HG03521 (cell line): ENCODE measurements at regions not wholly inside any gene's neighbourhood (a gene's known extent, or its start where the extent isn't known, plus 50 kb on each side); places are given as distances from the start of the nearest gene placed in this dataset.
A peak's percentile ranks its signal among the peaks of the same experiment; 100 is the strongest.
"Not testable (repeated sequence)": the region's sequence is repeated elsewhere in the genome, so short reads cannot be mapped to it uniquely, and the experiment has no call there.

Source experiments
- ATAC-seq: cut with Tn5 transposase; IDR thresholded peaks from one replicate; pipeline ENCODE4 v1.9.1; 2021; ENCODE audit warnings: mild to moderate bottlenecking, moderate library complexity; ENCODE audit not compliant: unreplicated experiment

DNA sequence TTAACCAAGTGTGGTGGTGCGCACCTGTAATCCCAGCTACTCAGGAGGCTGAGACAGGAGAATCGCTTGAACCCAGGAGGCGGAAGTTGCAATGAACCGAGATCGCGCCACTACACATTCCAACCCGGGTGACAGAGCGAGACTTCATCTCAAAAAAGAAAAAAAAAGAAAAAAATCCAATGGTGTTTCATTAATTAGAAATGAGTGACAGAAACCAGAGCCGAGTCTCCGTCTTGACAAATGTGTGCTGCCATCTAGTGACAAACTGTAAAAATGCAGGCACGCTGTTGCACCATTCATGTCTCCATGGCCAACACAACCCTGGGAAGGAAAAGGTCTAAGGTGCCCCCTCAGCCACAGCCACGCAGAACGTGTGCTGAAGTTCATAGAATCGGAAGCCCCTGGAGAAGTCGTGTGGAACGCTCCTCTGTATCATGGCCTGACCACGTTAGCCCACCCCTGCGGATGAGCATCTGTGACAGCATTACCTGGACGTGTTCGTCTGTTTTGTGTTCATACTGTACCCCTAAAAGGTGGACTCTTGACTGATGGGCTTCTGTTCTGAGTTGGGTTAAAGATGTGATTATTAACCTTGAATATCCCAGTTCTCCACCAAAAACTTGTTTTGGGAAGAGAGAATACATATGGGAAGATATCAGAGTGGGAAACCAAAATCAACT lies 94.9 kb downstream of the LYZL2 start:
- no peak for ATAC-seq

DNA sequence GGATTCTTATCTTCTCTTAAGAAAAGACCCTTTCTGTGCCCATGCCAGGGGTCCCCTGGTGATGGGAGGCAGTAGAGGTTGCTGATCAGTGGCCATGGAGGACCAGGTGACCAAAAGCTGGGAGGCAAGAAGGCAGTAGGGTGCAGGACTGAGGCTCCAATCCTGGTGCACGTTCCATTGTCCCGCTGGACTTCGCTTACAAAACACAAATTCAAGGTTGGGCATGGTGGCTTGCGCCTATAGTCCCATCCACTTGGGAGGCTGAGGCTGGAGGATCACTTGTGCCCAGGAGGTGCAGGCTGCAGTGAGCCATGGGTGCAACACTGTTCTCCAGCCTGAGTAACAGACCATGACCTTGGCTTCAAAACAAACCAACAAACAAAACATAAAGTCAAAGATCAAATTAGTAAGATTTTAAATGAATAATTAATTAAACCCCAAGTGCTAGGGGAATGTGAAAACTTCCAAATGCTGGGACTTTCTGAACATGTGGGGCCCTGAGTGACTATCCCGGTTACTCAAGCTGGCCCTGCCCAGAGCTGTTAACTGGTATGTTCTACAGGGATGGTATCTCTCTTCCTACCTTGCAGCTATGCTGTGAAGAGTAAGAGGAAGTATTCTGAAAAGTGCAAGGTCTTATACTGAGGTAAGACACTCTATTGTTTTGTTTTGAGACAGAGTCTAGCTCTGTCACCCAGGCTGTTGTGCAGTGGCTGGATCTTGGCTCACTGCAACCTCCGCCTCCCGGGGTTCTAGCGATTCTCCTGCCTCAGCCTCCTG lies 97.6 kb downstream of the LYZL2 start:
- no peak for ATAC-seq

DNA sequence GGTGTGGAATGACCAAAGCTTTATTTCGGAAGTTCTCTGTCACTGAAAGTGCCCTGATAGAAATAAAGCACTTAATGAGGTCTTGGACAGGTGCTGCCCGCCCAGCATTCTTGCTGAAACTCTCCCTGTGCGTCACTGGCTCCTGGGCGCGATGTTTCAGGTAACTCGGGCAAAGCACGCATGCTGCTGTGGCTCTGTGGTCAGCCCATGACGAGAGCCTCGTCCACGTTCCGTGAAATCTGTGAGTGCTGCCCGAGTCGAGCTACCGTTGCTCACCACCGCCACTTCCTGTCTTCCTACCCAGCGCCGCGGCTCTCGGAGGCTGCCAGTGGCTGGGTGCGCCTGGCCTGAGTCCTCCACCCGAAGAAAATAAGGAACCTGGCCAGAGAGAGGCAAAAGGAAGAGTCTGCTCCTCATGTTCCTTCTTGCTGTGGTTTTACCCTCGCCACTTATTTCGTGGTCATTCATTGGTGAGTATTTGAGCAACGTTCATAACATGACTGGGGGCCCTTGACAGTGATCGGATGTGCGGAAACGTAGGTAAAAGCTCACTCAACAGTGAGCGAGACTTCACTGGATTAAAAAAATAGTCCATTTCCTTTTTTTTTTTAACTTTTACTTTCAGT lies 95.5 kb downstream of the MAP3K8 start:
- peak; percentile 80 for ATAC-seq

DNA sequence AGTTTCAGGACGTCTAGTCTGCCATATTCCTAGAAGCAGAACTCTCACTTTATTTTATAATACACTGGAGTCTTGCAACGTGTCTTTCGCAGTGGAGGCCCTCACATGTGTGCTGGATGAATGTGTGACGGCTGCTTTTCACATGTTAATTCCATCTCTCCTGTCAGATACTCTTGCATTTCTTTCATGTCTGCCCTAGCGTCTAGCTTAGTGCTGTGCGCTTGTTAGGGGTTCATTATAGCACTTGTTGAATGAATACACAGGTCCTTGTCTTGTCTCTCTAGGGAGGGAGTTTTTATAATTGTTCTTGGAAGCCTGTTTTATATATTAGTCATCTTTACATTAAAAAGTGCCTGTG lies 94.4 kb downstream of the MAP3K8 start:
- ATAC-seq = no peak

DNA sequence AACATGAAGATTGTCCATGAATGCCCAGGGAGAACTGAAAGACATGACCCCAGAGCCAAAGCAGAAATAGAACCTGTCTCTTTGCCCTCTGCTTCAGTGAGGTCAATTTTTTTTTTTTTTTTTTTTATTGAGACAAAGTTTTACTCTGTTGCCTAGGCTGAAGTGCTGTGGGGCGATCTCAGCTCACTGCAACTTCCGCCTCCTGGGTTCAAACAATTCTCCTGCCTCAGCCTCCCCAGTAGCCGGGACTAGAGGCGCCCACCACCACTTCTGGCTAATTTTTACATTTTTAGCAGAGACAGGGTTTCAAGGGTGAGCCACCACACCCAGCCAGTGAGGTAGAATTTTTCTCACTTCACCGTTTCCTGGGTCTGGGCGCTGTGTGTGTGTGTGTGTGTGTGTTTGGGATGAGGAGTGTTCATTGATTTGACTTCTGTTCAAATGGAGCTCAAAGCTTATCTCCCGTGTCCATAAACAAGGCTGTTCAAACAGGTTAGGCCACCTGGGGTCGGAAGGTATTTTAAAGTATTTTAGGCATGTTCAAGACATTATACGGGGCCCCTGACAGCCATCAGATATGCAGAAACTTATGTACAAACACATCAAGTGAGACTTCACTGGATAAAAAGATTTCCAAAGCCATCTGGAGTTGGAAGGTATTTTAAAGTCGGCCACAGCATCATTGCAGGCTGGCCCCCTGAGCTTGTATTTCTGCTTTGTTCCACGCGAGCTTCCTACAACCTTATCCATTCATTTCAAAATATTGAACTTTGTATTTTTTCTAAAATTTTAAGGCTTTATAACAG lies 93.8 kb downstream of the MAP3K8 start:
- no peak for ATAC-seq

DNA sequence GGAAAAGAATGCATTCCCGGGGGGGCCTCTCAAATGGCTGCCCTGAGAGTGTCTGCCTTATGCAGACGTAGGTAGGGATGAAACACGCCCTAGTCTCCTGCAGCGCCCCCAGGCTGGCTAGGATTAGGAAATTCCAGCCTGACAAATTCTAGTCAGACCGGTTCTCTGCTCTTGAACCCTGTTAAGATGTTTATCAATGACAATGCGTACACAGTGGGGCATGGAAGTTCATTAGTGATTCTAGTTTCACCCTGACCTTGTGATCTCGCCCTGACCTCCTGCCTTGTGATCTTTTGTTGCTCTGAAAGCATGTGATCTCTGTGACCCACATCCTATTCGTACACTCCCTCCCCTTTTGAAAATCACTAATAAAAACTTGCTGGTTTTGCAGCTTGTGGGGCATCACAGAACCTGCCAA lies 88.7 kb downstream of the MAP3K8 start:
- not testable (repeated sequence) for ATAC-seq

DNA sequence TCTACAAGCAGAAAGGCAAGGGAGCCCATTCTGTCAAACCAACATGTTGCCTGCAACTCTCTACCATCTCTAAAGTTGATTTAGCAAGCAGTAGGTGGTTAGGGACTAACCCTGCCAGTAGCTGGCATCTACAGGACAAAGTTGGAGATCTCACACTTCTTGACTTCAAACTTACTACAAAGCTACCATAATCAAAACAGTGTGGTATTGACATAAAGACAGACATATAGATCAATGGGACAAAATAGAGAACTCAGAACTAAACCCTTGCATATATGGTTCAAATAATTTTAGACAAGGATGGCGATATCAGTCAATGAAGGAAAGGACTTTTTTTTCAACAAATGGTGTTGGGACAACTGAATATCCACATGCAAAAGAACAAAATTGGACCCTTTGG lies 84.9 kb downstream of the MAP3K8 start:
- ATAC-seq = no peak
